HEK293 (cell line): ENCODE measurements at regions not wholly inside any gene's neighbourhood (a gene's known extent, or its start where the extent isn't known, plus 50 kb on each side); places are given as distances from the start of the nearest gene placed in this dataset.

Source experiments
- CTCF ChIA-PET: fragments of 350-600 bp; formaldehyde crosslinking; extraction: SDS; loops from one replicate; lab custom pipeline; 2021; ENCODE audit warnings: antibody characterized with exemption; lab: Yijun Ruan, JAX
- POLR2A ChIA-PET: fragments of 300-600 bp; formaldehyde crosslinking; extraction: SDS; loops from one replicate; lab custom pipeline; 2020; ENCODE audit warnings: antibody characterized with exemption, inconsistent platforms; lab: Yijun Ruan, JAX
- H3K27ac ChIP-seq: fragments of 200-500 bp; sonication (Bioruptor generic); 2 replicates; pipeline ENCODE4 v1.5.1; 2014; ENCODE audit warnings: low read depth, low read length, control low read depth, inconsistent platforms; ENCODE audit errors: extremely low read depth
- H3K36me3 ChIP-seq, 2 experiments: fragments of 200-500 bp in 1 of 2; sonication (Bioruptor generic) in 1 of 2; 1 replicate in 1 of 2; 2 replicates in 1 of 2; pipeline ENCODE4 v1.5.1; 2014 to 2017; ENCODE audit warnings: inconsistent platforms in 2 of 2, low read length in 2 of 2; ENCODE audit not compliant: control insufficient read depth in 2 of 2, insufficient read depth in 1 of 2
- H3K4me1 ChIP-seq: fragments of 200-500 bp; sonication (Bioruptor generic); 2 replicates; pipeline ENCODE4 v1.5.1; 2014; ENCODE audit warnings: mild to moderate bottlenecking, low read length, inconsistent platforms; ENCODE audit not compliant: control insufficient read depth, insufficient read depth
- H3K4me3 ChIP-seq: 2 replicates; pipeline ENCODE4 v1.5.1; 2011; ENCODE audit warnings: low read depth, mild to moderate bottlenecking, control low read depth, low read length, moderate library complexity
- H3K9me3 ChIP-seq: fragments of 200-500 bp; sonication (Bioruptor generic); 2 replicates; pipeline ENCODE4 v1.5.1; 2014; ENCODE audit warnings: low read depth, low read length, inconsistent platforms; ENCODE audit not compliant: control insufficient read depth, insufficient read depth
- EGR2 ChIP-seq: fragments of 450-650 bp; formaldehyde crosslinking; IDR thresholded peaks from 2 replicates; pipeline ENCODE4 v1.5.1; 2016; ENCODE audit warnings: low read depth, missing biosample characterization, missing genetic modification characterization
- GLI4 ChIP-seq: fragments of 450-650 bp; formaldehyde crosslinking; IDR thresholded peaks from 2 replicates; pipeline ENCODE4 v1.5.1; 2016; ENCODE audit warnings: missing biosample characterization, missing genetic modification characterization
- GLIS2 ChIP-seq: fragments of 450-650 bp; formaldehyde crosslinking; IDR thresholded peaks from 2 replicates; pipeline ENCODE4 v1.5.1; 2016; ENCODE audit warnings: missing biosample characterization, missing genetic modification characterization
- HOXD13 ChIP-seq: sonication (generic); formaldehyde crosslinking; IDR thresholded peaks from 2 replicates; pipeline ENCODE4 v1.8.0; 2022; ENCODE audit warnings: missing genetic modification reagents, borderline replicate concordance
- OSR2 ChIP-seq: fragments of 450-650 bp; formaldehyde crosslinking; IDR thresholded peaks from 2 replicates; pipeline ENCODE4 v1.5.1; 2016; ENCODE audit warnings: missing biosample characterization, missing genetic modification characterization
- PRDM10 ChIP-seq: fragments of 450-650 bp; formaldehyde crosslinking; IDR thresholded peaks from 2 replicates; pipeline ENCODE4 v1.5.1; 2016; ENCODE audit warnings: missing biosample characterization, missing genetic modification characterization
- SCRT2 ChIP-seq: fragments of 450-650 bp; formaldehyde crosslinking; IDR thresholded peaks from 2 replicates; pipeline ENCODE4 v1.5.1; 2016; ENCODE audit warnings: missing biosample characterization, missing genetic modification characterization
- SP7 ChIP-seq: fragments of 450-650 bp; formaldehyde crosslinking; IDR thresholded peaks from 2 replicates; pipeline ENCODE4 v1.5.1; 2016; ENCODE audit warnings: missing biosample characterization, missing genetic modification characterization
- ZBTB48 ChIP-seq: fragments of 450-650 bp; formaldehyde crosslinking; IDR thresholded peaks from 2 replicates; pipeline ENCODE4 v1.5.1; 2016; ENCODE audit warnings: missing biosample characterization, missing genetic modification characterization
- ZFHX2 ChIP-seq: fragments of 450-650 bp; formaldehyde crosslinking; conservative IDR thresholded peaks from 2 replicates; pipeline ENCODE4 v1.5.1; 2016; ENCODE audit warnings: missing biosample characterization, missing genetic modification characterization
- ZIC2 ChIP-seq: fragments of 450-650 bp; formaldehyde crosslinking; IDR thresholded peaks from 2 replicates; pipeline ENCODE4 v1.5.1; 2016; ENCODE audit warnings: missing biosample characterization, missing genetic modification characterization
- ZNF280D ChIP-seq: fragments of 450-650 bp; formaldehyde crosslinking; IDR thresholded peaks from 2 replicates; pipeline ENCODE4 v1.5.1; 2016; ENCODE audit warnings: missing biosample characterization, missing genetic modification characterization
- ZNF335 ChIP-seq: fragments of 450-650 bp; formaldehyde crosslinking; conservative IDR thresholded peaks from 2 replicates; pipeline ENCODE4 v1.5.1; 2016; ENCODE audit warnings: missing biosample characterization, missing genetic modification characterization
- ZNF558 ChIP-seq: fragments of 450-650 bp; formaldehyde crosslinking; IDR thresholded peaks from 2 replicates; pipeline ENCODE4 v1.5.1; 2016; ENCODE audit warnings: missing biosample characterization, missing genetic modification characterization
- ZNF571 ChIP-seq: fragments of 450-650 bp; formaldehyde crosslinking; IDR thresholded peaks from 2 replicates; pipeline ENCODE4 v1.5.0; 2017; ENCODE audit warnings: missing biosample characterization, missing genetic modification characterization
- ZNF600 ChIP-seq: fragments of 450-650 bp; formaldehyde crosslinking; IDR thresholded peaks from 2 replicates; pipeline ENCODE4 v1.5.1; 2016; ENCODE audit warnings: missing biosample characterization, missing genetic modification characterization
- ZNF629 ChIP-seq: fragments of 450-650 bp; formaldehyde crosslinking; IDR thresholded peaks from 2 replicates; pipeline ENCODE4 v1.5.1; 2017; ENCODE audit warnings: missing biosample characterization, missing genetic modification characterization
- ZNF692 ChIP-seq: fragments of 450-650 bp; formaldehyde crosslinking; IDR thresholded peaks from 2 replicates; pipeline ENCODE4 v1.5.1; 2016; ENCODE audit warnings: missing biosample characterization, missing genetic modification characterization
- ZNF768 ChIP-seq: fragments of 450-650 bp; formaldehyde crosslinking; IDR thresholded peaks from 2 replicates; pipeline ENCODE4 v1.5.1; 2018; ENCODE audit warnings: missing biosample characterization, mild to moderate bottlenecking, missing genetic modification characterization
- ZNF843 ChIP-seq: fragments of 450-650 bp; formaldehyde crosslinking; IDR thresholded peaks from 2 replicates; pipeline ENCODE4 v1.5.1; 2016; ENCODE audit warnings: missing biosample characterization, missing genetic modification characterization
- TF ChIP-seq, protein P1 (sequence below): fragments of 450-650 bp; formaldehyde crosslinking; IDR thresholded peaks from 2 replicates; pipeline ENCODE4 v1.5.1; 2016; ENCODE audit warnings: missing biosample characterization, missing genetic modification characterization, low read depth

GRCh38 chr18:62450175-62450545, 72.7 kb upstream of the ZCCHC2 start:
- ChIA-PET CTCF (interaction anchor here (0.6 to 1.7 kb wide), 3 partner anchors 24 to 1126 kb away, joined by 3 to 8 read pairs (median 4); no protein-coding TSS in a partner anchor), POLR2A (interaction anchor here (1.5 to 1.7 kb wide), 2 partner anchors 72 to 76 kb away, joined by 4 to 10 read pairs; partner anchors contain the start of gene ZCCHC2)
- no peaks in the 10 kb centered on the region for H3K9me3 ChIP-seq
- H3K27ac ChIP-seq, result no peak overlapping the region
- peaks cover 15% of the 10 kb centered on the region for H3K4me1 ChIP-seq
- TF ChIP-seq ZNF280D, result no peak
- no peak for TF ChIP-seq HOXD13
- TF ChIP-seq, protein P1, sequence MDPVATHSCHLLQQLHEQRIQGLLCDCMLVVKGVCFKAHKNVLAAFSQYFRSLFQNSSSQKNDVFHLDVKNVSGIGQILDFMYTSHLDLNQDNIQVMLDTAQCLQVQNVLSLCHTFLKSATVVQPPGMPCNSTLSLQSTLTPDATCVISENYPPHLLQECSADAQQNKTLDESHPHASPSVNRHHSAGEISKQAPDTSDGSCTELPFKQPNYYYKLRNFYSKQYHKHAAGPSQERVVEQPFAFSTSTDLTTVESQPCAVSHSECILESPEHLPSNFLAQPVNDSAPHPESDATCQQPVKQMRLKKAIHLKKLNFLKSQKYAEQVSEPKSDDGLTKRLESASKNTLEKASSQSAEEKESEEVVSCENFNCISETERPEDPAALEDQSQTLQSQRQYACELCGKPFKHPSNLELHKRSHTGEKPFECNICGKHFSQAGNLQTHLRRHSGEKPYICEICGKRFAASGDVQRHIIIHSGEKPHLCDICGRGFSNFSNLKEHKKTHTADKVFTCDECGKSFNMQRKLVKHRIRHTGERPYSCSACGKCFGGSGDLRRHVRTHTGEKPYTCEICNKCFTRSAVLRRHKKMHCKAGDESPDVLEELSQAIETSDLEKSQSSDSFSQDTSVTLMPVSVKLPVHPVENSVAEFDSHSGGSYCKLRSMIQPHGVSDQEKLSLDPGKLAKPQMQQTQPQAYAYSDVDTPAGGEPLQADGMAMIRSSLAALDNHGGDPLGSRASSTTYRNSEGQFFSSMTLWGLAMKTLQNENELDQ (tag by site-specific recombination), result no peak
- no peak for TF ChIP-seq ZNF558 (tag by site-specific recombination)
- TF ChIP-seq GLIS2, result no peak
- no peaks in the 10 kb centered on the region for H3K36me3 ChIP-seq
- H3K4me3 ChIP-seq, result no peak overlapping the region

DNA sequence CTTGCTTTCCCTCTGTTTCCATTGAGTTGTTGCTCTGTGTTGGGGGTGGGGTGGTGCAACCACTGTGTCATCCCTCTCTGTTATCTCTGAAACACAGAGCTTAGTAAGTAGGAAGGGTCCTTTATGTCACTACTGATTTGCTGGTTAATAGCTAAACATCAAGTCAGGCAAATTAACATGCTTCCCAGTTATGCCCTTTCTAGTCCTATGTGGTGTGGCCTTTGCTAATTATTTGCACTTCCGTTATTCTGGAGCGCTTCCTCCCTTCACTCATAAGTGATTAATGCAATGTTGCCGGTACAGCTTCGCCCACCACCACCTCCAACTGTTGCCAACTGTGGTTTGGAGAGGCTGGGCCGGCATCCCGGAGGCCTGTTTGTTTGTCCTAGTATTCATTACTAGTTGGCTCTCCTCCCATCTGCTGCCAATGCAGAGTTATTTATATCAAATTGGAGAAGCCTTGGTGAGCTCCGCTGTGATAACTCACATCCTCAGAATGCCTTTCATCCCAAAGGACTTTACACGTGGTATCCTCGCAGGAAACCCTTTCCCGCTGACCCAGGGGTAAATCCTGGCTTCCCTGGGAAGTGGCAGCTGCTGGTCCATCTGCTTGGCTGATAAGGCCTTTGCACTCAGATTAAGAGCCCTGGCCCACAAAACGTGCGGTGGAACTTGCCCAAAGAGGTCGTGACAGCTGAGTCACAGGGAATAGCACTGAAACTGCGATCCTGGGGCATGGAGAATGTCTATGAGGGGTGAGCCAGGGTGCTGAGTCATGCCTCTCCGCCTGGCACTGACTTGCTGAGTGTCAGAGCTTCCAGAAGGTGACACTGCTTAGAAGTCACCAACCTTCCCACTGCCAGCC, 72.0 kb upstream of the ZCCHC2 start:
- no peaks in the 10 kb centered on the region for H3K36me3 ChIP-seq
- H3K9me3 ChIP-seq, result no peaks in the 10 kb centered on the region
- no peak overlapping the region; the same call in 1 of the 2 replicates for H3K27ac ChIP-seq
- ChIA-PET CTCF (interaction anchor here (0.6 to 1.7 kb wide), 6 partner anchors 25 to 1125 kb away, joined by 3 to 8 read pairs (median 4); no protein-coding TSS in a partner anchor), POLR2A (interaction anchor here (1.5 to 1.7 kb wide), 2 partner anchors 72 to 76 kb away, joined by 4 to 10 read pairs; partner anchors contain the start of gene ZCCHC2)
- H3K4me3 ChIP-seq, result no peak overlapping the region
- H3K4me1 ChIP-seq, result peaks cover 9% of the 10 kb centered on the region
- peak; percentile 7; the same call in 1 of the 2 replicates for TF ChIP-seq ZNF843 (tag by site-specific recombination)
- 0 out of 2 replicates have a peak, but pooled peaks have one; percentile 21 for TF ChIP-seq SCRT2 (tag by site-specific recombination)
- TF ChIP-seq EGR2 (tag by site-specific recombination), result 0 out of 2 replicates have a peak, but pooled peaks have one; percentile 32
- peak; percentile 56 for TF ChIP-seq ZNF600 (tag by site-specific recombination)
- no peak for TF ChIP-seq ZNF571 (tag by site-specific recombination)
- TF ChIP-seq ZNF692 (tag by site-specific recombination), result 0 out of 2 replicates have a peak, but pooled peaks have one; percentile 51
- peak; percentile 93 for TF ChIP-seq SP7 (tag by site-specific recombination)
- TF ChIP-seq ZNF335 (tag by site-specific recombination), result peak; percentile 48
- TF ChIP-seq ZFHX2, result peak; percentile 84
- 0 out of 2 replicates have a peak, but pooled peaks have one; percentile 45 for TF ChIP-seq ZBTB48 (tag by site-specific recombination)
- no peak for TF ChIP-seq GLI4 (tag by site-specific recombination)
- peak; percentile 58; the same call in 1 of the 2 replicates for TF ChIP-seq PRDM10
- peak; percentile 15; the same call in 1 of the 2 replicates for TF ChIP-seq ZNF629 (tag by site-specific recombination)
- 0 out of 2 replicates have a peak, but pooled peaks have one; percentile 27 for TF ChIP-seq OSR2
- TF ChIP-seq ZNF768 (tag by site-specific recombination), result no peak
- TF ChIP-seq ZIC2 (tag by site-specific recombination), result peak; percentile 92
- TF ChIP-seq HOXD13, result no peak
